Adrenal gland (tissue), 9 donors: ENCODE measurements at regions not wholly inside any gene's neighbourhood (a gene's known extent, or its start where the extent isn't known, plus 50 kb on each side); places are given as distances from the start of the nearest gene placed in this dataset.

Source experiments
- DNase-seq, 7 donors: peaks; one replicate each; pipeline ENCODE4 v3.0.0-alpha.2; 2019 to 2020
- H3K27ac ChIP-seq, 5 donors: fragments of 200-600 bp; sonication (generic) in 4 of 5; 1 replicate in 3 of 5; 2 replicates in 2 of 5; pipeline versions ENCODE4 v1.5.1 to v1.8.0; 2016 to 2020; ENCODE audit warnings: mild to moderate bottlenecking in 1 of 5
- H3K27me3 ChIP-seq: fragments of 200-600 bp; 2 replicates; pipeline ENCODE4 v1.8.0; 2021
- H3K36me3 ChIP-seq, 2 donors: fragments of 200-600 bp; replicated peaks in 1 of 2; 1 replicate in 1 of 2; 2 replicates in 1 of 2; pipeline versions ENCODE4 v1.5.1 to v1.8.0; 2018 to 2022
- H3K4me1 ChIP-seq, 2 donors: fragments of 200-600 bp; replicated peaks in 1 of 2; 1 replicate in 1 of 2; 2 replicates in 1 of 2; pipeline versions ENCODE4 v1.5.1 to v1.8.0; 2018 to 2021
- H3K4me3 ChIP-seq, 4 donors: fragments of 200-600 bp; sonication (generic) in 3 of 4; one replicate each; pipeline ENCODE4 v1.5.1; 2016 to 2018
- H3K9me3 ChIP-seq, 3 donors: fragments of 200-600 bp; sonication (generic) in 1 of 3; replicated peaks in 1 of 3; 1 replicate in 2 of 3; 2 replicates in 1 of 3; pipeline versions ENCODE4 v1.5.1 to v1.8.0; 2016 to 2021
- CTCF ChIP-seq, 6 experiments: fragments of 450-650 bp in 4 of 6; fragments of 200-600 bp in 2 of 6; sonication (generic) in 1 of 6; IDR thresholded peaks; 1 replicate in 5 of 6; 2 replicates in 1 of 6; pipeline versions ENCODE4 v1.5.1 to v1.8.0; 2016 to 2021; ENCODE audit warnings: antibody characterized with exemption in 6 of 6, mild to moderate bottlenecking in 2 of 6, moderate library complexity in 1 of 6
- POLR2A ChIP-seq, 2 donors: fragments of 450-650 bp; IDR thresholded peaks; one replicate each; pipeline ENCODE4 v1.6.1; 2017; ENCODE audit warnings: antibody characterized with exemption in 2 of 2, mild to moderate bottlenecking in 2 of 2, moderate library complexity in 1 of 2
- WGBS, 4 donors: extraction: QIAGEN DNeasy Blood & Tissue Kit in 2 of 4; methylation state at CpG; one replicate each; pipeline versions ENCODE4 v1.1.5 to v1.1.7; 2013 to 2017; 5-methylcytosine and 5-hydroxymethylcytosine counted together
- intact Hi-C, 2 donors: fragments of 100-400 bp; cut with DNase I; formaldehyde crosslinking; loops; one replicate each; pipeline versions ENCODE4 v1.14.1 to v1.15.0; 2022 to 2023
- donor health status: healthy with polysubstance abuse.
- donor health status: Bipolar disorder and iron deficiency.
- donor health status: DM: yes; HTN: yes; CAD: no.
- donor health status: DM: no; HTN: no; CAD: no.
- donor health status: DM: no; HTN: no; CAD: no.

- Histone ChIP-seq H3K9me3 (peaks cover 0 to 4% (median 0%) of the 10 kb centered on the region in 3 donors), H3K27me3 (no peaks in the 10 kb centered on the region), H3K4me3 (no peak overlapping the region), H3K36me3 (no peaks in the 10 kb centered on the region), H3K4me1 (no peaks in the 10 kb centered on the region), H3K27ac (no peak overlapping the region)
- no peak for DNase-seq
- intact Hi-C loops, result no loop called here
- 41 to 59% (median 50%) methylated on average over 2 of the region's 2 CpGs for WGBS, 4 donors
- TF ChIP-seq POLR2A (IDR thresholded peaks at IDR 0.05) (no peak), CTCF (IDR thresholded peaks at IDR 0.05) (no peak)
These were observed 334.9 kb upstream of the ID4 start for GRCh38 chr6:19502301-19502700.

GRCh38 chr6:19515939-19516338 lies 321.2 kb upstream of the ID4 start:
- H3K9me3 ChIP-seq, result peaks cover 0 to 8% (median 0%) of the 10 kb centered on the region in 3 donors
- no peak overlapping the region for H3K4me3 ChIP-seq
- intact Hi-C loops, result no loop called here
- no peak for DNase-seq
- H3K36me3 ChIP-seq, result no peaks in the 10 kb centered on the region
- no peaks in the 10 kb centered on the region for H3K4me1 ChIP-seq
- 85 to 96% (median 88%) methylated on average over 3 to 4 of the region's 4 CpGs for WGBS, 4 donors
- no peaks in the 10 kb centered on the region for H3K27me3 ChIP-seq
- TF ChIP-seq POLR2A (IDR thresholded peaks at IDR 0.05), result no peak
- TF ChIP-seq CTCF (IDR thresholded peaks at IDR 0.05), result no peak
- H3K27ac ChIP-seq, result no peak overlapping the region

DNA sequence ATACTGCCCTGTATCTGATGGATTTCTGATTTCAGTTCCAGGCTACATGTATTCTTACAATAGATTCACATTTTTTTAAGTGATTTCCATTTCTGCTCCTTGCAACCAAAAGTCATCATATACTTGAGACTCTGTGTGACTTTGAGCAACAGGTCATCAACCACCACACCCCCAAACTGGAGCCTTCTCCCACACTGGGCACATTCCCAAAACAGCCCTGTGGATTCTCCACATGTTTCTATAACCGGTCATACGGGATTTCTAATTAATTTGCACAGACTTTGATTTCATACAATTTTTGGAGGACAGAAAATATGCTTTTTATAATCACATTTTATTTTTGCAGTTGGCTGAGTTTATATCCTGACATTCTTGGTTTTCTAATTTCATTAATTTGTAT lies 317.2 kb upstream of the ID4 start:
- no peak overlapping the region for H3K27ac ChIP-seq
- no peaks in the 10 kb centered on the region for H3K27me3 ChIP-seq
- H3K9me3 ChIP-seq, result peaks cover 0 to 8% (median 0%) of the 10 kb centered on the region in 3 donors
- intact Hi-C loops, result no loop called here
- no peaks in the 10 kb centered on the region for H3K4me1 ChIP-seq
- TF ChIP-seq POLR2A (IDR thresholded peaks at IDR 0.05), result no peak
- no peak for TF ChIP-seq CTCF (IDR thresholded peaks at IDR 0.05)
- H3K36me3 ChIP-seq, result no peaks in the 10 kb centered on the region
- no peak for DNase-seq
- H3K4me3 ChIP-seq, result no peak overlapping the region
- 33 to 77% (median 75%) methylated on average over 2 of the region's 2 CpGs for WGBS, 4 donors

DNA sequence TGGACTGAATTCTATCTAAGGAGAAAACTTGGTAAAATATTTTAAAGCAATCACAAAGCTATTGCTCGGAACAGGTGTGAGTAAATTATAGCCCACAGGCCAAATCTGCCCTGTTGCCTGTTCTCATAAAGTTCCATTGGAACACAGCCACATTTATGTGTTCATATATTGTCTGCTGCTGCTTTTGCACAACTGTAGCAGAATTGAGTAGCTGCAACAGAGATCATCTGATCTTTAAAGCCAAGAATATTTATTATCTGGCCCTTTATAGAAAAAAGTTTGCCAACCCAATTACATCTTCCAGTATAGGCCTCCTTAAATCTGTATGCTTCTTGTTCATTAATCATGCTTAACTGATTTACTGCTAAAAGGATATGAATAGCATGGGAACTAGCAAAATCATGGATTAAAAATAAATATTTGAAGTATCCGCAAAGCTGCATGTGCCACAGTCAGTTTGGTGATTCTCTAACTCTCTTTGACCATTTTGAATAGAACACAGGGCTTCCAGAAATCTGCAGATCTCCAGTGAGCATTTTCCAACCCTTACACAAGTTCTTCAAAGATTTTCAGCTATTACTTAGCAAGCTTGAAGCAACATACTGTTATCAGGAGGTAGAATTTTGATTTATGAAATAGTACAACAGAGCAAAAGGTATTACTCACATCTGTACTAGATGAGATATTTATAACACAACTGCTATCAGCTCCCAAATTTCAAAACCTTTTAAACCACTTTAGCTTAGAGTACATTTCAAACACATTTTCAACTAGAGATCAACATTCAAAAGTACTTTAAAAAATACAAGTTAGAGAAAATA lies 312.6 kb upstream of the ID4 start:
- no peaks in the 10 kb centered on the region for H3K27me3 ChIP-seq

More for the DNA sequence above, 312.6 kb upstream of the ID4 start:
- no peak overlapping the region for H3K27ac ChIP-seq
- H3K4me1 ChIP-seq, result no peaks in the 10 kb centered on the region
- TF ChIP-seq CTCF (IDR thresholded peaks at IDR 0.05) (no peak), POLR2A (IDR thresholded peaks at IDR 0.05) (no peak)
- no peak overlapping the region for H3K4me3 ChIP-seq
- no peaks in the 10 kb centered on the region for H3K9me3 ChIP-seq
- WGBS, 4 donors, result 64 to 77% (median 73%) methylated on average over 2 of the region's 2 CpGs
- intact Hi-C loops, result no loop called here
- DNase-seq, result no peak
- no peaks in the 10 kb centered on the region for H3K36me3 ChIP-seq
